Sigmoid colon (tissue), 6 donors: ENCODE measurements at regions not wholly inside any gene's neighbourhood (a gene's known extent, or its start where the extent isn't known, plus 50 kb on each side); places are given as distances from the start of the nearest gene placed in this dataset.

Source experiments
- DNase-seq: peaks from one replicate; pipeline ENCODE4 v3.0.0-alpha.2; 2019
- H3K27ac ChIP-seq, 4 donors: fragments of 200-600 bp; sonication (generic); one replicate each; pipeline ENCODE4 v1.5.1; 2016 to 2019; ENCODE audit warnings: mild to moderate bottlenecking in 1 of 4
- H3K27me3 ChIP-seq, 3 donors: fragments of 200-600 bp; sonication (generic); one replicate each; pipeline ENCODE4 v1.5.1; 2019; ENCODE audit warnings: mild to moderate bottlenecking in 1 of 3
- H3K36me3 ChIP-seq, 4 donors: fragments of 200-600 bp; sonication (generic); one replicate each; pipeline ENCODE4 v1.5.1; 2016 to 2019
- H3K4me1 ChIP-seq, 4 donors: fragments of 200-600 bp; sonication (generic); one replicate each; pipeline ENCODE4 v1.5.1; 2017 to 2019
- H3K4me3 ChIP-seq, 4 donors: fragments of 200-600 bp; sonication (generic); one replicate each; pipeline ENCODE4 v1.5.1; 2017 to 2019; ENCODE audit warnings: mild to moderate bottlenecking in 2 of 4, moderate library complexity in 1 of 4
- H3K9me3 ChIP-seq, 4 donors: fragments of 200-600 bp in 3 of 4; sonication (generic) in 3 of 4; one replicate each; pipeline versions ENCODE4 v1.5.1 to v1.6.1; 2013 to 2019
- CTCF ChIP-seq, 4 experiments: fragments of 450-650 bp in 3 of 4; fragments of 200-600 bp in 1 of 4; IDR thresholded peaks; one replicate each; pipeline ENCODE4 v1.5.1; 2016 to 2019; ENCODE audit warnings: antibody characterized with exemption in 4 of 4, mild to moderate bottlenecking in 3 of 4, moderate library complexity in 2 of 4
- EP300 ChIP-seq, 4 donors: sonication (generic); formaldehyde crosslinking; IDR thresholded peaks; one replicate each; pipeline ENCODE4 v1.6.1; 2017; ENCODE audit warnings: antibody characterized with exemption in 4 of 4
- POLR2A ChIP-seq, 2 donors: fragments of 450-650 bp; IDR thresholded peaks; one replicate each; pipeline ENCODE4 v1.6.1; 2016; ENCODE audit warnings: antibody characterized with exemption in 2 of 2, mild to moderate bottlenecking in 2 of 2, moderate library complexity in 2 of 2
- POLR2AphosphoS5 ChIP-seq, 4 donors: sonication (generic); formaldehyde crosslinking; IDR thresholded peaks; one replicate each; pipeline ENCODE4 v1.6.1; 2017; ENCODE audit warnings: antibody characterized with exemption in 4 of 4
- WGBS, 2 donors: extraction: QIAGEN DNeasy Blood & Tissue Kit; methylation state at CpG; one replicate each; pipeline ENCODE4 v1.1.7; 2013; 5-methylcytosine and 5-hydroxymethylcytosine counted together
- intact Hi-C: fragments of 100-400 bp; cut with DNase I; formaldehyde crosslinking; loops from one replicate; pipeline ENCODE4 v1.15.1; 2023
- donor health status: healthy with polysubstance abuse.
- donor health status: healthy.

GRCh38 chr16:27725236-27726000, 175.5 kb downstream of the KATNIP start:
- Histone ChIP-seq H3K27me3 (no peaks in the 10 kb centered on the region), H3K36me3 (peaks cover 0 to 29% (median 0%) of the 10 kb centered on the region in 4 donors), H3K27ac (peak overlapping the region in 3 of 4 donors; percentile 29 to 54 (median 48)), H3K4me3 (no peak overlapping the region), H3K4me1 (peaks cover 0 to 18% (median 13%) of the 10 kb centered on the region in 4 donors), H3K9me3 (no peaks in the 10 kb centered on the region)
- TF ChIP-seq POLR2AphosphoS5 (IDR thresholded peaks at IDR 0.05) (no peak), POLR2A (IDR thresholded peaks at IDR 0.05) (no peak), EP300 (IDR thresholded peaks at IDR 0.05) (no peak), CTCF (IDR thresholded peaks at IDR 0.05) (no peak)
- WGBS, 2 donors, result 92 to 95% methylated on average over 15 of the region's 15 CpGs
- intact Hi-C loops, result no loop called here
- DNase-seq, result no peak

- Histone ChIP-seq H3K36me3 (peaks cover 0 to 35% (median 0%) of the 10 kb centered on the region in 4 donors), H3K4me3 (no peak overlapping the region), H3K4me1 (peaks cover 0 to 18% (median 13%) of the 10 kb centered on the region in 4 donors), H3K27ac (no peak overlapping the region), H3K9me3 (no peaks in the 10 kb centered on the region), H3K27me3 (no peaks in the 10 kb centered on the region)
- intact Hi-C loops, result no loop called here
- WGBS, 2 donors, result 92 to 94% methylated on average over 11 of the region's 11 CpGs
- no peak for TF ChIP-seq EP300 (IDR thresholded peaks at IDR 0.05)
- DNase-seq, result no peak
These were observed 176.8 kb downstream of the KATNIP start for GRCh38 chr16:27726621-27727261.

GRCh38 chr16:27727941-27728340, 178.0 kb downstream of the KATNIP start:
- Histone ChIP-seq H3K9me3 (no peaks in the 10 kb centered on the region), H3K27me3 (no peaks in the 10 kb centered on the region), H3K36me3 (peaks cover 0 to 25% (median 0%) of the 10 kb centered on the region in 4 donors), H3K4me3 (no peak overlapping the region), H3K4me1 (peaks cover 0 to 18% (median 13%) of the 10 kb centered on the region in 4 donors), H3K27ac (no peak overlapping the region)
- TF ChIP-seq POLR2A (IDR thresholded peaks at IDR 0.05) (no peak), CTCF (IDR thresholded peaks at IDR 0.05) (no peak), EP300 (IDR thresholded peaks at IDR 0.05) (no peak), POLR2AphosphoS5 (IDR thresholded peaks at IDR 0.05) (no peak)
- DNase-seq, result no peak
- WGBS, 2 donors, result 98 to 99% methylated on average over 6 of the region's 6 CpGs
- intact Hi-C loops, result no loop called here

GRCh38 chr16:27728691-27729090, 178.7 kb downstream of the KATNIP start:
- DNase-seq, result no peak
- H3K4me3 ChIP-seq, result no peak overlapping the region
- intact Hi-C loops, result no loop called here
- peaks cover 0 to 16% (median 12%) of the 10 kb centered on the region in 4 donors for H3K4me1 ChIP-seq
- peaks cover 0 to 24% (median 0%) of the 10 kb centered on the region in 4 donors for H3K36me3 ChIP-seq
- TF ChIP-seq POLR2A (IDR thresholded peaks at IDR 0.05) (no peak), EP300 (IDR thresholded peaks at IDR 0.05) (no peak), POLR2AphosphoS5 (IDR thresholded peaks at IDR 0.05) (no peak), CTCF (IDR thresholded peaks at IDR 0.05) (no peak)
- H3K27ac ChIP-seq, result no peak overlapping the region
- 97 to 98% methylated on average over 3 of the region's 3 CpGs for WGBS, 2 donors
- H3K9me3 ChIP-seq, result no peaks in the 10 kb centered on the region
- no peaks in the 10 kb centered on the region for H3K27me3 ChIP-seq

GRCh38 chr16:27729516-27730304, 179.8 kb downstream of the KATNIP start:
- intact Hi-C loops, result no loop called here
- H3K36me3 ChIP-seq, result peaks cover 0 to 24% (median 0%) of the 10 kb centered on the region in 4 donors
- no peak for DNase-seq

More at GRCh38 chr16:27729516-27730304, 179.8 kb downstream of the KATNIP start:
- no peak for TF ChIP-seq POLR2A (IDR thresholded peaks at IDR 0.05)
- no peak for TF ChIP-seq POLR2AphosphoS5 (IDR thresholded peaks at IDR 0.05)
- TF ChIP-seq EP300 (IDR thresholded peaks at IDR 0.05), result no peak
- TF ChIP-seq CTCF (IDR thresholded peaks at IDR 0.05), result no peak
- no peak overlapping the region for H3K4me3 ChIP-seq
- H3K27ac ChIP-seq, result no peak overlapping the region
- H3K4me1 ChIP-seq, result peaks cover 0 to 6% (median 3%) of the 10 kb centered on the region in 4 donors
- 61 to 82% methylated on average over 10 of the region's 10 CpGs for WGBS, 2 donors
- H3K9me3 ChIP-seq, result no peaks in the 10 kb centered on the region
- H3K27me3 ChIP-seq, result no peaks in the 10 kb centered on the region
